ENCODE measurements at regions not wholly inside any gene's neighbourhood (a gene's known extent, or its start where the extent isn't known, plus 50 kb on each side); places are given as distances from the start of the nearest gene placed in this dataset.
"Not testable (repeated sequence)": the region's sequence is repeated elsewhere in the genome, so short reads cannot be mapped to it uniquely, and the experiment has no call there.

- not testable (repeated sequence) for DNase-seq (ENCODE audit: low read depth in 1 of 2, low spot score in 1 of 2)
Observed at GRCh38 chr5:36395947-36396346, 94.2 kb upstream of the RANBP3L start.

GRCh38 chr5:36396640-36397039 is 94.9 kb upstream of the RANBP3L start:
- FAIRE-seq (no peak), DNase-seq (ENCODE audit: low read depth in 1 of 2, low spot score in 1 of 2) (no peak), ATAC-seq (no peak)
- no peak overlapping the region for H3K4me3 ChIP-seq
- no peak for TF ChIP-seq CTCF (IDR thresholded peaks at IDR 0.05)
- TF ChIP-seq HES2 (IDR thresholded peaks at IDR 0.05) = no peak
- TF ChIP-seq CBX8 (IDR thresholded peaks at IDR 0.05) = no peak
- no peak for TF ChIP-seq POLR2A (IDR thresholded peaks at IDR 0.05; ENCODE audit: low read length)
- TF ChIP-seq ZSCAN20 (CRISPR knock-in tag; IDR thresholded peaks at IDR 0.05) = no peak
- no peak for TF ChIP-seq EHF (CRISPR knock-in tag; IDR thresholded peaks at IDR 0.05)
- no peak for TF ChIP-seq E2F6 (IDR thresholded peaks at IDR 0.05; ENCODE audit: borderline replicate concordance, low read depth)
- H3K9me3 ChIP-seq = no peaks in the 10 kb centered on the region
- no peaks in the 10 kb centered on the region for H3K4me1 ChIP-seq
- ChIA-PET CTCF (interaction anchor here (1.3 kb wide), 1 partner anchor 8 kb away, joined by 3 read pairs; no protein-coding TSS in a partner anchor), POLR2A (no interaction called here)
- no peak overlapping the region for H3K27ac ChIP-seq
- WGBS (ENCODE audit: missing lambda C conversion rate) = 11% methylated on average over 3 of the region's 3 CpGs
- no peak overlapping the region for H3K4me2 ChIP-seq

More at GRCh38 chr5:36395947-36396346, 94.2 kb upstream of the RANBP3L start:
- WGBS (ENCODE audit: missing lambda C conversion rate) = 44% methylated on average over 12 of the region's 12 CpGs
- H3K4me3 ChIP-seq, POLR2A ChIA-PET, FAIRE-seq, ATAC-seq, H3K9me3 ChIP-seq, H3K27ac ChIP-seq, H3K4me1 ChIP-seq, H3K4me2 ChIP-seq: not testable (repeated sequence)
- CTCF ChIA-PET = interaction anchor here (1.5 kb wide), 1 partner anchor 19 kb away, joined by 3 read pairs; no protein-coding TSS in a partner anchor

GRCh38 chr5:36397901-36398536 is 96.3 kb upstream of the RANBP3L start:
- Histone ChIP-seq H3K4me2 (no peak overlapping the region), H3K27ac (no peak overlapping the region), H3K9me3 (no peaks in the 10 kb centered on the region), H3K4me1 (no peaks in the 10 kb centered on the region), H3K4me3 (no peak overlapping the region)
- 0 out of 6 replicates have a peak, but pooled peaks of 1 of the 2 experiments have one; percentile 48 for ATAC-seq
- peak in 1 of 2 experiments; percentile 14 for DNase-seq (ENCODE audit: low read depth in 1 of 2, low spot score in 1 of 2)
- POLR2A ChIA-PET = no interaction called here
- TF ChIP-seq HEYL (CRISPR knock-in tag; IDR thresholded peaks at IDR 0.05) (no peak), HOXA7 (CRISPR knock-in tag; IDR thresholded peaks at IDR 0.05) (no peak), RCOR1 (IDR thresholded peaks at IDR 0.05; ENCODE audit: low read depth, low read length) (no peak), ELK1 (IDR thresholded peaks at IDR 0.05; ENCODE audit: low read depth, low read length) (no peak), CTCF (IDR thresholded peaks at IDR 0.05) (peak; percentile 29; the same call in 2 of the 3 replicates), REST (IDR thresholded peaks at IDR 0.05) (no peak), RAD21 (conservative IDR thresholded peaks at IDR 0.05 in 1 of 2, IDR thresholded peaks at IDR 0.05 in 1 of 2) (peak; percentile 29 to 47; a peak in 3 of 5 replicates), CBX8 (IDR thresholded peaks at IDR 0.05) (no peak), BCL3 (IDR thresholded peaks at IDR 0.05) (no peak), E2F6 (IDR thresholded peaks at IDR 0.05; ENCODE audit: borderline replicate concordance, low read depth) (no peak)
- 47% methylated on average over 3 of the region's 3 CpGs for WGBS (ENCODE audit: missing lambda C conversion rate)
- CTCF ChIA-PET = interaction anchor here (1.0 to 2.0 kb wide), 2 partner anchors 27 to 132 kb away, joined by 3 to 6 read pairs; no protein-coding TSS in a partner anchor
- FAIRE-seq = no peak
